Smooth muscle cell (in vitro differentiated cells): ENCODE measurements at regions not wholly inside any gene's neighbourhood (a gene's known extent, or its start where the extent isn't known, plus 50 kb on each side); places are given as distances from the start of the nearest gene placed in this dataset.

Experiments used
- DNase-seq: peaks from one replicate; lab custom pipeline; 2025; ENCODE audit not compliant: unreplicated experiment; lab: John Stamatoyannopoulos, UW
- H2AFZ ChIP-seq: fragments of 200-600 bp; sonication (generic); 2 replicates; pipeline ENCODE4 v1.6.0; 2016; ENCODE audit warnings: antibody characterized with exemption, low read depth, mild to moderate bottlenecking
- H3F3A ChIP-seq: fragments of 200-600 bp; sonication (generic); 2 replicates; pipeline ENCODE4 v1.6.0; 2017; ENCODE audit warnings: antibody characterized with exemption, low read depth
- H3K27ac ChIP-seq: fragments of 200-600 bp; sonication (generic); 2 replicates; pipeline ENCODE4 v1.5.1; 2016; ENCODE audit warnings: low read depth, mild to moderate bottlenecking
- H3K27me3 ChIP-seq: fragments of 200-600 bp; sonication (generic); 2 replicates; pipeline ENCODE4 v1.6.1; 2016; ENCODE audit warnings: low read depth, mild to moderate bottlenecking
- H3K36me3 ChIP-seq: fragments of 200-600 bp; sonication (generic); 2 replicates; pipeline ENCODE4 v1.5.1; 2016; ENCODE audit warnings: low read depth
- H3K4me1 ChIP-seq: fragments of 200-600 bp; sonication (generic); 2 replicates; pipeline ENCODE4 v1.5.1; 2016; ENCODE audit warnings: low read depth
- H3K4me2 ChIP-seq: fragments of 200-600 bp; sonication (generic); 2 replicates; pipeline ENCODE4 v1.6.0; 2016; ENCODE audit warnings: mild to moderate bottlenecking
- H3K4me3 ChIP-seq: fragments of 200-600 bp; sonication (generic); 2 replicates; pipeline ENCODE4 v1.5.1; 2016; ENCODE audit warnings: mild to moderate bottlenecking
- H3K79me2 ChIP-seq: fragments of 200-600 bp; sonication (generic); 2 replicates; pipeline ENCODE4 v1.6.0; 2016; ENCODE audit warnings: low read depth, mild to moderate bottlenecking
- H3K9ac ChIP-seq: fragments of 200-600 bp; sonication (generic); 2 replicates; pipeline ENCODE4 v1.6.0; 2016; ENCODE audit warnings: low read depth
- H3K9me3 ChIP-seq: fragments of 200-600 bp; sonication (generic); replicated peaks from 2 replicates; pipeline ENCODE4 v1.5.1; 2016; ENCODE audit warnings: low read depth
- H4K20me1 ChIP-seq: fragments of 200-600 bp; sonication (generic); 2 replicates; pipeline ENCODE4 v1.6.0; 2016; ENCODE audit warnings: low read depth
- WGBS: methylation state at CpG from one replicate; pipeline ENCODE4 v1.1.7; 2016; ENCODE audit warnings: low lambda C conversion rate; 5-methylcytosine and 5-hydroxymethylcytosine counted together
- TF ChIP-seq, protein P1 (sequence below): fragments of 200-600 bp; sonication (generic); IDR thresholded peaks from 2 replicates; pipeline ENCODE4 v1.5.1; 2017; ENCODE audit warnings: borderline replicate concordance, mild to moderate bottlenecking, antibody characterized with exemption; ENCODE audit not compliant: insufficient read depth, poor library complexity, severe bottlenecking

DNA sequence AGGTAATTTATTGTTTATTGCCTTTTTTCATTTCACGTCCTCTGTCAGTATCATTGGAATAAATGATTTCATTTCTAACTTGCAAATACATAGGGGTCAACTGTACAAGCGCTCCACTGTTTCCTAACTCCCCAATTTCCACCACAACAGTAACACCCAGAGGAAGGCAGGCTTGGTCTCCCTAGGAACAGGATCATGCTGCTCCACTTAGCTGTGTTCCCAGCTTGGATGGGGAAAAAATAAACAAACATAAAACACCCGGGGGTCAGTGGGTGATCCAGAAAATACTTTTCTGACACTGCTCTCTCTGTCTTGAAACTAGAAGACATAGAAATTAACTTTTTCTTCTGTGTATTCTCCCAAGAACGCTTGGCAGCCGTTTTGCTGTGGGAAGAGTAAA lies 772.5 kb downstream of the TRIML1 start:
- 93% methylated on average over 5 of the region's 5 CpGs for WGBS

DNA sequence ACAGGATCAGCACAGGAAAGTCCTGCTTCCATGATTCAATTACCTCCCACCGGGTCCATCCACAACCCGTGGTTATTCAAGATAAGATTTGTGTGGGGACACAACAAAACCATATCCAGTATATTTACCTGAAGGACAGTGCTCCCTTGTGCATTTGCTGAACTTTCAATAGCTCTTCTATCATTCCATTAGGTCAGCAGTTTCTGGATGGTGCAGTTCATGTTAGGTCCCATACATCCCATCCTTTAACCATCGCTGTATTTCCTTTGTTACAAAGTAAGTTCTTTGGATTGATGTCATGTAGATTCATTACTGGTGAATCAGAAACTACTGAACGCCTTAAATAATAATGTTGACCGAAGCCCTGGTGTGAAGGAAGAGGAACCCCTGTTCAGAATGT lies 775.9 kb downstream of the TRIML1 start:
- no peaks in the 10 kb centered on the region for H3K4me1 ChIP-seq
- peaks cover 5% of the 10 kb centered on the region for H3K9me3 ChIP-seq
- no peak overlapping the region for H3K4me3 ChIP-seq
- 75% methylated on average over 5 of the region's 5 CpGs for WGBS
- DNase-seq: no peak
- TF ChIP-seq, protein P1, sequence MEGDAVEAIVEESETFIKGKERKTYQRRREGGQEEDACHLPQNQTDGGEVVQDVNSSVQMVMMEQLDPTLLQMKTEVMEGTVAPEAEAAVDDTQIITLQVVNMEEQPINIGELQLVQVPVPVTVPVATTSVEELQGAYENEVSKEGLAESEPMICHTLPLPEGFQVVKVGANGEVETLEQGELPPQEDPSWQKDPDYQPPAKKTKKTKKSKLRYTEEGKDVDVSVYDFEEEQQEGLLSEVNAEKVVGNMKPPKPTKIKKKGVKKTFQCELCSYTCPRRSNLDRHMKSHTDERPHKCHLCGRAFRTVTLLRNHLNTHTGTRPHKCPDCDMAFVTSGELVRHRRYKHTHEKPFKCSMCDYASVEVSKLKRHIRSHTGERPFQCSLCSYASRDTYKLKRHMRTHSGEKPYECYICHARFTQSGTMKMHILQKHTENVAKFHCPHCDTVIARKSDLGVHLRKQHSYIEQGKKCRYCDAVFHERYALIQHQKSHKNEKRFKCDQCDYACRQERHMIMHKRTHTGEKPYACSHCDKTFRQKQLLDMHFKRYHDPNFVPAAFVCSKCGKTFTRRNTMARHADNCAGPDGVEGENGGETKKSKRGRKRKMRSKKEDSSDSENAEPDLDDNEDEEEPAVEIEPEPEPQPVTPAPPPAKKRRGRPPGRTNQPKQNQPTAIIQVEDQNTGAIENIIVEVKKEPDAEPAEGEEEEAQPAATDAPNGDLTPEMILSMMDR: no peak
- no peaks in the 10 kb centered on the region for H3K36me3 ChIP-seq
- no peaks in the 10 kb centered on the region for H4K20me1 ChIP-seq
- no peak overlapping the region for H3K9ac ChIP-seq
- no peak overlapping the region for H2AFZ ChIP-seq
- no peak overlapping the region for H3K27ac ChIP-seq
- no peaks in the 10 kb centered on the region for H3K79me2 ChIP-seq
- H3K27me3 ChIP-seq: no peaks in the 10 kb centered on the region
- no peaks in the 10 kb centered on the region for H3F3A ChIP-seq
- H3K4me2 ChIP-seq: no peak overlapping the region

More for the DNA sequence above, 772.5 kb downstream of the TRIML1 start:
- H3K9me3 ChIP-seq: no peaks in the 10 kb centered on the region
- H3F3A ChIP-seq: no peaks in the 10 kb centered on the region
- no peaks in the 10 kb centered on the region for H4K20me1 ChIP-seq
- no peaks in the 10 kb centered on the region for H3K79me2 ChIP-seq
- no peak overlapping the region for H3K27ac ChIP-seq
- no peak for DNase-seq
- H3K36me3 ChIP-seq: no peaks in the 10 kb centered on the region
- H2AFZ ChIP-seq: no peak overlapping the region
- H3K4me2 ChIP-seq: no peak overlapping the region
- no peaks in the 10 kb centered on the region for H3K27me3 ChIP-seq
- TF ChIP-seq, protein P1: no peak
- no peaks in the 10 kb centered on the region for H3K4me1 ChIP-seq
- no peak overlapping the region for H3K4me3 ChIP-seq
- H3K9ac ChIP-seq: no peak overlapping the region

DNA sequence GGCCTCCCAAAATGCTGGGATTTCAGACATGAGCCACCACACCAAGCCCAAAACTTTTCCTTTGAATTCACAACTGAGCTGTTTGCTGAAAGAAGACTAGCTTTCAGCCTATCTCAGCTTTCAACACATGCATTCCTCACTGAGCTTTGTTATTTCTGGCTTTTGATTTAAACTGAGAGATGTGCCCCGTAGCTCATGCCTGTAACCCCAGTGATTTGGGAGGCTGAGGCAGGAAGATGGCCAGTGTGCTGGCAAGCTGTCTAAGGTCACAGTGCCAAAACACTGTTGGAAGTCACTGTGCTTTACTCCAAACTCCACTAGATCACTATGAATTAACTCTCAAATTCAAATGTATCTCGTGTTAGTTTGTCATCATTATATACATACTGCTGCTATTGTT lies 779.5 kb downstream of the TRIML1 start:
- Histone ChIP-seq H3K27me3 (no peaks in the 10 kb centered on the region), H3K27ac (no peak overlapping the region), H3F3A (no peaks in the 10 kb centered on the region), H2AFZ (no peak overlapping the region), H3K9me3 (peaks cover 5% of the 10 kb centered on the region), H3K36me3 (no peaks in the 10 kb centered on the region), H4K20me1 (no peaks in the 10 kb centered on the region), H3K4me2 (no peak overlapping the region), H3K79me2 (no peaks in the 10 kb centered on the region), H3K4me3 (no peak overlapping the region), H3K9ac (no peak overlapping the region), H3K4me1 (peaks cover 4% of the 10 kb centered on the region)
- WGBS: 81% methylated on average over 2 of the region's 2 CpGs
- TF ChIP-seq, protein P1: no peak
- no peak for DNase-seq

DNA sequence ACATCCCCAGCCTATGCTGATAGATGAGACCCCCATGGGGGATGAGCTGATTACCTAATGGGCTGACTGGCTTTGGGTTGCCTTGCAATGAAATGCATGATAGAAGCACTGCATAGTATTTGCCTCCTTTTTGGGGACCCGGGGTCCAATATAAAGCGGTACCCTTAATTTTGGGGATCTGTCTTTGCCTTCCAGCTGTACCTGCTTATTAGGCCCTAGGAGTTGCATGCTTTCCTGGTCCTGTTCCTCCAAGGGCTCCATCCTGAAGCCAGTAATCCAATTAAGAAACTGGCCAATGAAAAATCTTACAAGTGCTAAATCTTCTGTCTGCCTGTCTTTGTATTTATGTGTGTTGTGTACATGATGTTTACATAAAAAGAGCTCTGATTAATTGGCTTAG lies 791.6 kb downstream of the TRIML1 start:
- no peak overlapping the region for H3K4me2 ChIP-seq
- H2AFZ ChIP-seq: no peak overlapping the region
- H3K4me3 ChIP-seq: no peak overlapping the region
- H3F3A ChIP-seq: no peaks in the 10 kb centered on the region
- 82% methylated on average over 2 of the region's 2 CpGs for WGBS
- no peaks in the 10 kb centered on the region for H3K4me1 ChIP-seq
- H3K79me2 ChIP-seq: no peaks in the 10 kb centered on the region
- no peak overlapping the region for H3K9ac ChIP-seq
- H3K9me3 ChIP-seq: peaks cover 10% of the 10 kb centered on the region
- no peaks in the 10 kb centered on the region for H4K20me1 ChIP-seq
- no peak for DNase-seq
- peaks cover 5% of the 10 kb centered on the region for H3K36me3 ChIP-seq
- H3K27me3 ChIP-seq: no peaks in the 10 kb centered on the region
- no peak overlapping the region for H3K27ac ChIP-seq
- TF ChIP-seq, protein P1: no peak
